Uterus (tissue), 2 donors: ENCODE measurements at regions not wholly inside any gene's neighbourhood (a gene's known extent, or its start where the extent isn't known, plus 50 kb on each side); places are given as distances from the start of the nearest gene placed in this dataset.

ENCODE experiments used
- CTCF ChIP-seq, 4 experiments: fragments of 200-600 bp in 2 of 4; fragments of 450-650 bp in 2 of 4; sonication (generic) in 2 of 4; IDR thresholded peaks; one replicate each; pipeline ENCODE4 v1.5.1; 2016 to 2019; ENCODE audit warnings: antibody characterized with exemption in 4 of 4, mild to moderate bottlenecking in 2 of 4, moderate library complexity in 1 of 4
- POLR2A ChIP-seq, 2 donors: fragments of 450-650 bp; IDR thresholded peaks; one replicate each; pipeline ENCODE4 v1.6.1; 2016; ENCODE audit warnings: antibody characterized with exemption in 2 of 2, mild to moderate bottlenecking in 1 of 2, moderate library complexity in 1 of 2

- TF ChIP-seq CTCF (IDR thresholded peaks at IDR 0.05), result no peak
- TF ChIP-seq POLR2A (IDR thresholded peaks at IDR 0.05), result no peak
Observed at GRCh38 chr4:30616942-30617646, 103.1 kb upstream of the PCDH7 start.
